Activated CD4-positive, alpha-beta T cell treated with anti-CD3 and anti-CD28 coated beads, Interleukin-2, amount 50 U/mL, for 1 hour (primary cell): ENCODE measurements at regions not wholly inside any gene's neighbourhood (a gene's known extent, or its start where the extent isn't known, plus 50 kb on each side); places are given as distances from the start of the nearest gene placed in this dataset.
"Not testable (repeated sequence)": the region's sequence is repeated elsewhere in the genome, so short reads cannot be mapped to it uniquely, and the experiment has no call there.

ENCODE experiments used
- DNase-seq: peaks from one replicate; pipeline ENCODE4 v3.0.0-alpha.2; 2020

DNA sequence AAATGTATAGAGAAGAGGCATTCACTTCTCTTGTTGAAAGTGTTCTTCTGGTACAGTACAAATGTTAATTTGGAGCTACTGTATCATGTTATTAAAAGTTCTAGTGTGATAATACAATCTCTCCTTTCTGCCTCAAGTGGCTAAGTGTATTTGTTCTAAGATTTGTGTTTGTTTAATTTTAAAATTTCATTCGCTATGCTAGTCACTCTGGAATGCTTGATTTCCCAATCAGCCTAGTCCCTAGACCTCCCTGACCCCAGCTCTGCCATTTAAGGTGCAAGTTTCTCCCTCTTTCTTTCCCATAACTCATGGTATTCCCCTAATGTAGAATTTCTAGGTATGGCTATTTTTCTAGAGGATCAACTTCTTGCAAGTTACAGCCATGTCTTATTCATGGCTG is 817.4 kb downstream of the STIM2 start:
- no peak for DNase-seq

GRCh38 chr4:27684610-27685011 is 824.0 kb downstream of the STIM2 start:
- no peak for DNase-seq

- no peak for DNase-seq
These were observed 824.5 kb downstream of the STIM2 start for GRCh38 chr4:27685091-27685490.

GRCh38 chr4:27685947-27686346 is 825.3 kb downstream of the STIM2 start:
- DNase-seq: no peak

- no peak for DNase-seq
These were observed 831.5 kb downstream of the STIM2 start for GRCh38 chr4:27692158-27692557.

DNA sequence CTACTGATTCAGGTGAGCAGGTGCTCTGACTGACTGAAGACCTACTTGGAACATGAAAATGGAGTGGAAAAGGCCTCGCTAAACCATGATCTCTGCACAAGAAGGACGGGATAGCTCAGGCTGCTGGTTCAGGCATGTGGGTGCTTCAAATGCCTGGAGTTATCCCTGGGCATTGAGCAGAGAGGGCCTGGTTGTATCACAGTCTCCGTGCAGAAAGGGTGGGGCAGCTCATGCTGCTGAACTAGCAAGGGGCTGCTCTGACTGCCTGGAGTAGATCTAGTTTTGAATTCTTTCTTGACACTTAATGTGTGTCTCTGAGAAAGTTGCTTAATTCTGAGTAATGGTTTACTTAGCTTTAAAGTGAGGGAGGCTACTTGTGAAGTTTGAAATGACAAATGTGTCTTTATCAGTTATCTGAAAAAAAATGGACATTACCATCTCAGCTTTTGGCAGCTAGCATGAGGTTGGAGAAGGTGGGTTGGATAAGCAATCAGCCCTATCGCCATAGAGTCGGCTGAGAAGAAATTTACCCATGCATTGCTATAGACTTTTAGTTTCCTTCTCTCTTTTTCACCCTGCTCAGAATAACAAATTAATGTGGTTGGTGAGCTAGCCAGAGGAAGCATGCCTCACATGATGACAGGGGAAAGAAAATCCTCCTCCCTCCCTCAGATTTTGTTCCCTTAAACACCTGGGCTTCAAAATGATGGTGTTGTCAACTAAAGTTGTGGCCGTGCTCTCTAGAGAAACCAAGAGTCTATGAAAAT is 832.4 kb downstream of the STIM2 start:
- no peak for DNase-seq

GRCh38 chr4:27696257-27696656 is 835.6 kb downstream of the STIM2 start:
- not testable (repeated sequence) for DNase-seq

- DNase-seq: no peak
These were observed 841.0 kb downstream of the STIM2 start for GRCh38 chr4:27701606-27702005.

DNA sequence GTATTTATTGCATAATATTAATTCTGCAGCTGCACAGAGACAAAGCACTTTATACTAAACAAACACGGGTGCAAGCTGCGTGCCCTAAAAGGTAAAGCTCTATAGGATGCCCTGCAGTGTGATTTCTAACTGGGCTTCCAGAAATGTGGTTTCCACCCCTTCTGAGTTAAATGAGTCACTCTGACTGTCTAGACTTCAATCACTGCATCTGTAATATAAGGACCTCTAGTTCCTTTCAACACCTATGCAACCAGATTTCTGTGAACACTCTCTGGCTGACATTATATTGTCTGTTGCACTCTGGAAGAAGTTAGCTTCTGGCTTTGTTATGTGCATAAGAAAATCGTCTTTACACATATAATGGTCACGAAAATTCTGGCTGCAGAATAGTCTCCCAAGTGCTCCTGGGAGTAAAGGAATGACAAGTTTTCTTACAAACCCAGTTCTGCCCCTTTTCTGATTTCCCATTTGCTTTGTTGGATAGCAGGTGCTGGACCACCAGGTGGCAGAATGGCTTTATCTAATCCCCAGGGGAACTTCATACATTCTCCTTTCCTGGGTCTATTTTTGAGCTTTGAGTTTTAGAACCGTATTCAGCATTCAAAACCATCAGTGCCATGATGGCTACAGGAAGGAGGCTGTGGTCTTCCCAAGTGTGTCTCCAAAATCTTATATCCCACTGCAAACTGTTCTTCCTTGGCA is 842.2 kb downstream of the STIM2 start:
- DNase-seq: no peak

- no peak for DNase-seq
These were observed 843.1 kb downstream of the STIM2 start for GRCh38 chr4:27703771-27704170.

GRCh38 chr4:27711041-27711440 is 850.4 kb downstream of the STIM2 start:
- DNase-seq: no peak

GRCh38 chr4:27714073-27714472 is 853.4 kb downstream of the STIM2 start:
- DNase-seq: no peak

GRCh38 chr4:27716693-27717430 is 856.2 kb downstream of the STIM2 start:
- DNase-seq: no peak

- no peak for DNase-seq
These were observed 856.8 kb downstream of the STIM2 start for GRCh38 chr4:27717431-27717755.

- DNase-seq: no peak
These were observed 859.5 kb downstream of the STIM2 start for GRCh38 chr4:27720010-27720766.

DNA sequence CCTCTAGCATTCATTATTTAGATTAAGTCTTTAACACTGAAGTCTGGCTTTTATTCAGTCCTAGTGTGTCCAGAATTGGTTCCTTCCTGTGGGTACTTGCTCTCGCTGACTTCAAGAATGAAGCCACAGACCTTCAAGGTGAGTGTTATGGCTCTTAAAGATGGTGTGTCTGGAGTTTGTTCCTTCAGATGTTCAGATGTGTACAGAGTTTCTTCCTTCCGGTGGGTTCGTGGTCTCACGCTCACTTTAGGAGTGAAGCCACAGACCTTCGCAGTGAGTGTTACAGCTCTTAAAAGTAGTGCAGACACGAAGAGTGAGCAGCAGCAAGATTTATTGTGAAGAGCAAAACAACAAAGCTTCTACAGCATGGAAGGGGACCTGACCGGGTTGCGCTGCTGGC is 860.6 kb downstream of the STIM2 start:
- no peak for DNase-seq

- DNase-seq: no peak
These were observed 868.3 kb downstream of the STIM2 start for GRCh38 chr4:27728892-27729291.

DNA sequence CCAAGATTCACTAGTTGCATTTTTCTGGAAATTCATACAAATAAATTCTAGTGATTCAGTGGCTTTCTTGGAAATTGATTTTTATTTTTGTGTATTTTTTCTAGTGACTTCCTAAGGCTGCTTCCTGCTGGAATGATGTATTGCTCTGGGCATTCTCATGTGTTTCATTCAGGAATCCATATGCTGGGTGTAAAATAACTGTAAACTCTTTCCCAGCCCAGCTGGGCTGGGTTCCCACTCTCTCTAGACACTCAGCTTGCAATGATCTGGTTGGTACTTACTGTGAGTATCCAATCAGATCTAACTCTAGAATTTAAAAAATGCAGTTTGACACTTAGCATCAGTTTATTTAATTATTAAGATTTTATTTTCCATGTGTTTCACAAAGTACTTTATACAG is 882.2 kb downstream of the STIM2 start:
- no peak for DNase-seq

- no peak for DNase-seq
These were observed 899.3 kb downstream of the STIM2 start for GRCh38 chr4:27759611-27760575.

DNA sequence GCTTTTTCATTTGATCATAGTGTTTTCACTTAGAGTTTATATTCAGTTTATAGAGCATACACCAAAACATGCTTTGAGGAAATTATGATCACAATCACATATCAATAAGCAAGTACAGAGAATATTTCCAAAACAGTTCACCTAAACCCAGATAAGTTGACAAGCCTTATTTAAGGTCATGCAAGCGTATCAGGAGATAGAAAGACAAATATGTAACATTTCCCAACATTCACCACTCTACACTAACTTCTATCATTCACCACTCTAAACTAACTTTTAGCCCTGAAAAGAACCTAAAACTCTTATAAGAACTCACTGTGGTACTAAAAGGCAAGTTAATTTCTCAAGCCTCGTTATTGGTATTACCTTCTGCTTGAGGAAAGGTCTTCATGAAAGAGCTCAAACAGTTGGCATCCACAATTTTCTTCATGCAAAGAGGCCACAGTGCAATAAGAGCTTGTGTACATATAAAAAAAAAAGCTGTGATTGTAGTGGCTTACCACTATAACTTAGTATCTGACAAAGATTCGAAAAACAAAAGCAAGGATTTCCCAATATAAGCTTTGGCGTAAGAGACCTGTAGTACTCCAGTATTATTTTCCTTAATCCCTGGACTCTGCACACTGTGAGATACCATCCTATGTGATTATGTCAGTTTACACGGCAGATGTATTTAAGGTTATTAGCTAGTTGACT is 903.3 kb downstream of the STIM2 start:
- no peak for DNase-seq

GRCh38 chr4:27764526-27764837 is 903.8 kb downstream of the STIM2 start:
- no peak for DNase-seq

GRCh38 chr4:27770895-27771294 is 910.3 kb downstream of the STIM2 start:
- DNase-seq: no peak
